HG03175 (cell line): ENCODE measurements at regions not wholly inside any gene's neighbourhood (a gene's known extent, or its start where the extent isn't known, plus 50 kb on each side); places are given as distances from the start of the nearest gene placed in this dataset.
"Not testable (repeated sequence)": the region's sequence is repeated elsewhere in the genome, so short reads cannot be mapped to it uniquely, and the experiment has no call there.

Experiments used
- ATAC-seq: cut with Tn5 transposase; IDR thresholded peaks from one replicate; pipeline ENCODE4 v1.9.1; 2021; ENCODE audit warnings: mild to moderate bottlenecking, moderate library complexity; ENCODE audit not compliant: unreplicated experiment

DNA sequence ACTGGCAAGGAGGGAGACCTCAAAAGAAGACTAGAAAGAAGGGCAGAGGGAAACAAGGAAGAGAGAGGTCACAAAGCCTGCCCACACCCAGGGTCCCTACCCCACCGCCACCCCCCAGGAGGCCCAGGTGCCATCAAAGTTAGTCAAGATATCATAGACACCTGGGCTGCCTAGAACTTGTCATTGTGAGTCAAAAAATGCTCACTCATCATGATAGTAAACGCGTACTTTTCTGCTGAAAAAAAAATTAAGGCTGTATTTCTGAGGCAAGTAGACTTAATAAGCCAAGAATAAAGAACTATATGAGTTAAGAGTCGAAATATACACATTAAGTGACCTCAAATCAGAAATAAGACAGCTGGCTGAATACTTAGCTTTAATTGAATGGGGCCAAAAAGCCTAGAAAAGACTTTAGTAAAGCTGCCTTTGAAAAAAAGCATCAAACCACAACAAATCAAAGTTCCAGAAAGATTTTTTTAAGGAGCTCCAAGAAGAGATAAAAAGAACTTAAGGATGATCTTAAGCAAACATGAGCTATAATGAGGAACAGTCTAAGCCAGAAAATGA lies 415.5 kb upstream of the PPP2R3A start:
- no peak for ATAC-seq

DNA sequence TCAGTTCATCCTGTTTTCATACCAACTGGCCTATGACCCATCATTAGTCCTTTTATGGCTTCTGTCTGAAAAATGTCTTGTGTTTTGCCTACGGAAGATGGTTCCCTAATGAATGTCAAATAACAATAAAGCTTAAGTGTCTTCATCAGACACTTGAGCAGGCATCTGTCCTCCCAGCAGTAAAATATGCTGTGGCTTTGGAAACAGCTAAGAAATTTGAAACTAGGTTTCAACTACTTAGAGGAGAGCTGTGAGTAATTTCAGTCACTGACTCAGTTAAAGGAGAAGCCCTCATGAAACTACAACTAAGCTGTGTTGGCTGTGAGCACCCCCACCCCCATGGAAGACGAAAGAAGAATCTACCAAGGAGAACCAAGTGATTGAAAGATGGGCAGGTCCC lies 409.4 kb upstream of the PPP2R3A start:
- ATAC-seq: no peak

GRCh38 chr3:135558150-135558783 lies 407.3 kb upstream of the PPP2R3A start:
- no peak for ATAC-seq

GRCh38 chr3:135558906-135559305 lies 406.6 kb upstream of the PPP2R3A start:
- no peak for ATAC-seq

DNA sequence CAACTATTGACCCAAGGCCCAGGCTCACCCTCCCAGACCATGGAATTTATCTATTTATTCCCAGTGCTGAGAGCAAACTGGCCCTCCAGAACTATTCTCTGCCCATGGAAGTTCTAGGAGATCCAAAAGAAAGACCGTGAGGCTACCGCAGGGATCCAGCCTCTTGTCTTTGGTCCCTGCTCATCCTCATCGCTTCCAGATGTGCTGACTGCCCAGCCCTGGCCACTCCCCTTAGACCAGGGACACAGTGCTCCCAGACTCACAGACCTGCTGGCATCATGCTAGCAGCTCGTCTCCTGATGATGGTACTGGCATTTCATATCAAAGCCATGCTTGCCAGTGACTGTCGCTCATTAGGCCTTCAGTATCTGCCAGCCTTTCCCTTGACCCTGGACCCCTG lies 405.7 kb upstream of the PPP2R3A start:
- ATAC-seq: no peak

DNA sequence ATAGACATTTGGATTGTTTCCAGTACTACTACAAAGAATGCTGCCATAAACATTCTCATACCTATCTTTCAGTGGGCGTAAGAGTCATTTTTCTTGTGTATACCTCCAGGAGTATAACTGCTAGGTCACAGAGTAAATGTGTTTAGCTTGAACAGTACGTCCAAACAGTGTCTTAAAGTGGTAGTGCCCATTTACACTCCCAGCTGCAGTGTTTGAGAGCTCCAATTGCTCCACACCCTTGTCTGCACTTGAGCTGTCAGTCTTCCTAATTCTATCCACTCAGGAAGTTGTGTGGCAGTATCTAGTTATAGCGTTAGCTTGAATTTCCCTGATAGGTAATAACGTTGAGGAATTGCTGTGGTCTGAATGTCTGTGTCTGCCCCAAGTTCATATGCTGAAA lies 404.7 kb upstream of the PPP2R3A start:
- ATAC-seq: no peak

GRCh38 chr3:135564696-135565095 lies 400.8 kb upstream of the PPP2R3A start:
- ATAC-seq: no peak

DNA sequence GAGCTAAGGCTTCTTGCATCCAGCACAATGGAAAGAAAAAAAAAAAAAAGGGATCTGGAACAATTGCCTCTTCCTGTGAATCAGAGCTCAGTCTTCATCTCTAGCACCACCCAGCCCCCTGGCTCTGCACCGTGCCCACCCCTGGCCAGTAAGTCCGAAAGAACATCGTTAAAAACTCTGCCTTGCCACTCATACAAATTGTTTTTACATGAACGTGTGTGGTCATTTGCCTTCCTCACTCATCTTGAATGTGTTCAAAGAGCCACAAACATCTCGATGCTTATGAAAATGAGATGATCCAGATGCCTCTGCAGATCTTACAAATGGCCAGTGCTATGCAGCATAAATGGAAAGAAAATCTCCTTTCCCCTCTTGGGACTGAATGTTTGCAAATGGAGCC lies 400.0 kb upstream of the PPP2R3A start:
- ATAC-seq: no peak

DNA sequence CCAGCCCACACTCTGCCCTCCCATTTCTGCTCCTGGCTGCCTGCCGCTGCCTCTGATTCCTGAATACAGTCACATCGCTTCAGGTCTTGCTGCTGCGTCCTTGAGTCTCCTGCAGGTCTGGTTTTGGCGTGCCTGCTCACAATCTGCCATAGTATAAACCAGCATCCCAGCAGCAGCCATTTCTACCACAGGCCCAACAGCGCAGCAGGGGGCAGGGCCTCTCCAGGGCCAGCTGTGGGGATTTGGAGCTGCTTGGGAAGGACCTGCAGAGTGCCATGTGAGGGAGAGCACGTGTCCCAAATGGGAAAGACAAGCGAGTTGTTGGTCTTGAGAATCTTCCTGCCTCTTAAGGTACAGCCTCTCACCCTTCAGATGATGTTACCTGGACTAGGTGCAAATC lies 398.3 kb upstream of the PPP2R3A start:
- no peak for ATAC-seq

DNA sequence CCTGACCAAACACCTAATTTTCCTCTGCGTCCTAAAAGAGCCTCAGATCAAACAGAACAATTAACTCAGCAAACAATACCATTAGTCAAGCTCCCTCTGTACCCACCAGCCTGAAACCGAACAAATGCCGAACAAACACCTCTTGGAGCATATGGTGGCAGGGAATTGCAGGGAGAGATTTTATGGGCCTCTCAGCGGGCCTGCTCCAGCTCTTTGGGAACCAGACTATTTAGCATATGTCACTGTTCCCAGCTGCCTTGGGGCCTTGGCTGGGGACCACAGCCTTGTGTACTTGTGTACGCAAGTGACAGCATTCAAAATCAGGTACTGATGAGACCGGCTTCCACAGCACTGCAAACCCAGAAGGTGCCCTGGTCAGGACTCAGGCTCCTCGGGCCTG lies 388.8 kb upstream of the PPP2R3A start:
- no peak for ATAC-seq

DNA sequence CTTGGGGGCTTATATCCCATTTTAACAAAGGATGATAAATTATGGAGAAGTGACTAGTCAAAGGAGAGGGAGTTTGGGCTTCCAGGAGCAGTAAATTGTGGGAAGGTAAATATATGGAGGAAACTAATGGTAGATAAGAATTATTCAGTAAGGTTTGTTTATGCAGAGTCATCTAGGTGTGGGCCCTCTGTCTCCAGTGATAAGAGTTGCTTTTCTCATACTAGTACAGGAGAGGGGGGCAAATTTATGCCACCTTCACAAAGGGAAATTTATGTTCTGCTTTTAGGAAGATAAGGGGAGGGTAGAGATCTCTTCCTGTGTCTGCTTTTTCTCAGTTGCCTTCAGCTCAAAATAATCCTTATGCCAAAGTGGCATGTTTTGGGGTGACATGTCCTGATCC lies 383.7 kb upstream of the PPP2R3A start:
- ATAC-seq: no peak

GRCh38 chr3:135582800-135583199 lies 382.7 kb upstream of the PPP2R3A start:
- ATAC-seq: no peak

DNA sequence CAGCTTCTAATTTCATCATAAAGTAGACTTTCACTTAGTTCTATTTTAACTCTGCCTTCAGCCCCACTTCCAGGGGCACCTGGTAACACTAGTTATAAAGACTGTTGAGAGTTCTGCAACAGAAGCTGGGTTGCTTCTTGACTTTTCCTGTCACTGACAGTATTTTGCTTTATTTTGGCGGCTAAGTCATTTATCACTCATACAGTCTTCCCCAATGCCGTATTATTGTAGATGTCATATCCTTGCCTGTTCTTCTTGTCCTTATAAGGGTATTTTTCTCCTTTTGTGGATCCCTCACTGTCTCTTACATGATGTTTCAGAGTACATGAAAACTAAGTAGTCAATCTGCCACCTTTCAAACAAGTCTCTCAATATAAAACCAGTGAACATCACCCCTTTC lies 369.0 kb upstream of the PPP2R3A start:
- no peak for ATAC-seq

DNA sequence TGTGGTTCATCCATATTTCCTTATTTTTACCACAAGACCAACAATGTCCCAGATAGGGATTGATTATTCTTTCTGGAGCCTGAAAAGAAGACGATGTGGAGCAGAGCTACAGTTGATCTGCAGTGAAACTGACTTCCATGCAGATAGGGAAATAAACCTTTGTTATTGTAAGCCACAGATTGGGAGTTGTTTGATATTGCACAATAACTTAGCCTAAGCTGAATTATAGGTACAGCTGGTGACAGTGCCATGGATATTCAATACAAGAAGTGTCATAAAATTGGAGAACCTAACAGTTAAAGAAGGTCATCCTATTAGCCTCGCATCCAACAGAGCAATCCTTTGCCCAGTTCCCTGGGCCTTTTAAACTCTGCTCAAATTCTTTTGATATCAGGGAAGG lies 367.7 kb upstream of the PPP2R3A start:
- no peak for ATAC-seq

- no peak for ATAC-seq
Measured at GRCh38 chr3:135598597-135598996, 366.9 kb upstream of the PPP2R3A start.

DNA sequence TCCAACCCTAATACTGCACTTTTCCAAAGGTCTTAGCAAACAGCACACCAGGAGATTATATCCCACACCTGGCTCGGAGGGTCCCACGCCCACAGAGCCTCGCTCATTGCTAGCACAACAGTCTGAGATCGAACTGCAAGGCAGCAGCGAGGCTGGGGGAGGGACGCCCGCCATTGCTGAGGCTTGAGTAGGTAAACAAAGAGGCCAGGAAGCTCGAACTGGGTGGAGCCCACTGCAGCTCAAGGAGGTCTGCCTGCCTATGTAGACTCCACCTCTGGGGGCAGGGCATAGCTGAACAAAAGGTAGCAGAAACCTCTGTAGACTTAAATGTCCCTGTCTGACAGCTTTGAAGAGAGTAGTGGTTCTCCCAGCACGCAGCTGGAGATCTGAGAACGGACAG lies 361.0 kb upstream of the PPP2R3A start:
- ATAC-seq: not testable (repeated sequence)

DNA sequence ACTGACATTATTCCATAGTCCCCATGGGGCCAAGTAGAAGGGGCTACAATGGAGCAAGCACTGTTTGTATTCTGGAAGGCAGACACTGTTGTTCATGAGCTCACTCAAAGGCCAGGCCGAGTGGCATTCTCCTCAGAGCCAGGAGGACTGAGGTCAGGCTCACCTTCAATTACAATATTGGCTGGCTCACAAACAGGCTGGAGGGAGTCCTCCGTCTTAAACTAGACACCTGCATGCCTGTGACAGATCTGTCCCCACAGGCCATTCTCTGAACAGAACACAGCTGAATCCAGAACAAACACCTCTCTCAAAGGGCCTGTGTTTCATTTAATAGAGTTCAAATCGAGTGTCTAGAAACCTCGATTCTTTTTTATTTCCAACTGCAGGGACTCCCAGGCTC lies 347.4 kb upstream of the PPP2R3A start:
- ATAC-seq: no peak

DNA sequence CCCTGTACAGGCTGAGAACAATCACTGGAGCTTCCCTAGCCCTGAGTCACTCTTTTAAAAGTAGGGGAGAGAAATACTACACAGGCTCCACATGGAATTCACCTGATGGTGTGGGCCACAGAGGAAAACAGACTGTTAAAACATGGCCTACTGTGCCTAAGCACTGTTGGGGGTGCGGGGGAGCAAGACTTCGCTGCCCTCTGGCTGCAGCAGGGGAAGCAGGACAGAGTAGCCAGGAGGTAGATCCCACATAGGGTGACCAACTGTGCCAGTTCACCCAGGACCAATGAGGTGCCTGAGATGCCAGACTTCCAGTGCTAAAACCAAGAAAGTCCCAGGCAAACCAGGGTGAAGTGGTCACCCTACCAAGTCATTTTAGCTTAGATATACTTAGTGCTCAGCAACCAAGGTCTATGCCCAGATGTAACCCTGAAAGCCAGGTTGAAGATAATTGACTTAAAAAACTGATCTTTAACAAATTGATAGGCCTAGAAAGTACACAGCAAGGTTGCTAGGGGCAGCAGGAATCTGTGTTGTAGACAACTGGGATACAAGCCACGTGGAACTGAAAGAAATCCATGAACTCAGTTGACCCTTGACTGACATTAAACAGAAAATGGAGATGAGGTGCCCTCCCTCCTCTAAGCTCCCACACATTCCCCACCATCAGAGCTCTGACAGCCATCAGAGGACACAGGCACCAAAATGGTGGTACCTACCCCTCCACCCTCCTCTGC lies 344.2 kb upstream of the PPP2R3A start:
- no peak for ATAC-seq

DNA sequence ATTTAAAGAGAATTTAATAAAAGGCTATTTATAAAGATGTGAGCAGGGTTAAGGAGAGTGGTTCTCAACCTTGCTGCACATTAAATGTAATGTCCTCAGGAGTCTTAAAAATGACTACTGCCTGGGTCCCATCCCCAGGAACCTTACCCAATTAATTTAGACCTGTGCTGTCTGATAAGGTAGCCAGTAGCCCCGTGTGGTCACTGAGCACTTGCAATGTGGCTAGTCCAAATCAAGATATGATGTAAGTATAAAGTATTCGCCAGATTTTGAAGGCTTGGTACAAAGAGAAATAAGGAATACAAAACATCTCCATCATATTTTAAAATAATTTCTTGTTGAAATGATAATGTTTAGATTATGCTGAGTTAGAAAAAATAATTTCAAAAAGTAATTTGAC lies 343.3 kb upstream of the PPP2R3A start:
- no peak for ATAC-seq

GRCh38 chr3:135622656-135623055 lies 342.9 kb upstream of the PPP2R3A start:
- no peak for ATAC-seq

GRCh38 chr3:135623558-135623957 lies 342.0 kb upstream of the PPP2R3A start:
- ATAC-seq: no peak

- ATAC-seq: no peak
Measured at GRCh38 chr3:135627057-135627456, 338.5 kb upstream of the PPP2R3A start.
